Motor neuron (in vitro differentiated cells): ENCODE measurements at regions not wholly inside any gene's neighbourhood (a gene's known extent, or its start where the extent isn't known, plus 50 kb on each side); places are given as distances from the start of the nearest gene placed in this dataset.
"Not testable (repeated sequence)": the region's sequence is repeated elsewhere in the genome, so short reads cannot be mapped to it uniquely, and the experiment has no call there.

ENCODE experiments used
- ATAC-seq, 8 experiments: fragments of 200-7000 bp; cut with Tn5 transposase; replicated peaks in 6 of 8; 2 replicates each; pipeline ENCODE4 v1.8.0; 2021; ENCODE audit warnings: mild to moderate bottlenecking in 8 of 8, moderate library complexity in 8 of 8
- H3K27ac ChIP-seq, 2 donors: fragments of 250-450 bp; sonication (Bioruptor Pico); 2 replicates each; pipeline ENCODE4 v1.9.0; 2021; ENCODE audit warnings: antibody characterized with exemption in 2 of 2, mild to moderate bottlenecking in 2 of 2, moderate library complexity in 1 of 2
- H3K4me1 ChIP-seq, 2 donors: fragments of 250-450 bp; sonication (Bioruptor Pico); replicated peaks in 1 of 2; 2 replicates each; pipeline ENCODE4 v1.6.1; 2021; ENCODE audit warnings: antibody characterized with exemption in 2 of 2, mild to moderate bottlenecking in 2 of 2, moderate library complexity in 1 of 2
- H3K4me3 ChIP-seq, 5 donors: fragments of 250-450 bp; sonication (Bioruptor Pico); 2 replicates each; pipeline ENCODE4 v1.9.0; 2021; ENCODE audit warnings: antibody characterized with exemption in 5 of 5, mild to moderate bottlenecking in 5 of 5, moderate library complexity in 4 of 5
- WGBS, 10 experiments: fragments of 450-650 bp; shearing (Covaris generic); methylation state at CpG; one replicate each; pipeline ENCODE4 v1.0.0; 2022; 5-methylcytosine and 5-hydroxymethylcytosine counted together
- in situ Hi-C, 9 experiments: fragments of 400-800 bp; cut with MboI; loops; one replicate each; pipeline ENCODE4 v1.15.0; 2021; ENCODE audit warnings: low sequenced_read_pairs in 9 of 9, low pct_unique_long_range_greater_than_20kb in 2 of 9; ENCODE audit not compliant: unreplicated experiment in 9 of 9

- in situ Hi-C loops, result no loop called here
- Histone ChIP-seq H3K4me1 (peaks cover 14 to 15% of the 10 kb centered on the region in 2 donors), H3K27ac (no peak overlapping the region)
These were observed 151.2 kb upstream of the DST start for GRCh38 chr6:56793938-56794337.

GRCh38 chr6:56790414-56790813 lies 147.7 kb upstream of the DST start:
- no peak overlapping the region for H3K4me3 ChIP-seq
- H3K4me1 ChIP-seq, result peaks cover 0 to 3% of the 10 kb centered on the region in 2 donors
- no peak overlapping the region for H3K27ac ChIP-seq
- no peak for ATAC-seq
- in situ Hi-C loops, result no loop called here

More at GRCh38 chr6:56793938-56794337, 151.2 kb upstream of the DST start:
- 79 to 96% (median 94%) methylated on average over 2 of the region's 2 CpGs; no CpG with 5 or more reads in 5 of the 10 experiments for whole genome bisulfite sequencing, 10 experiments
- no peak overlapping the region for H3K4me3 ChIP-seq
- ATAC-seq, result no peak

- 68 to 100% (median 93%) methylated on average over 1 to 2 of the region's 2 CpGs for WGBS, 10 experiments
These were observed 147.2 kb upstream of the DST start for GRCh38 chr6:56789879-56790278.

GRCh38 chr6:56789342-56789741 lies 146.7 kb upstream of the DST start:
- in situ Hi-C loops, result no loop called here
- H3K4me1 ChIP-seq, result peaks cover 0 to 3% of the 10 kb centered on the region in 2 donors

More at GRCh38 chr6:56789879-56790278, 147.2 kb upstream of the DST start:
- ATAC-seq, result no peak
- H3K27ac ChIP-seq, result no peak overlapping the region
- H3K4me1 ChIP-seq, result peaks cover 0 to 3% of the 10 kb centered on the region in 2 donors
- H3K4me3 ChIP-seq, result no peak overlapping the region
- in situ Hi-C loops, result no loop called here

GRCh38 chr6:56787209-56787608 lies 144.5 kb upstream of the DST start:
- in situ Hi-C loops, result no loop called here
- 86 to 100% (median 100%) methylated on average over 1 of the region's 1 CpG; no CpG with 5 or more reads in 3 of the 10 experiments for WGBS, 10 experiments
- peaks cover 0 to 3% of the 10 kb centered on the region in 2 donors for H3K4me1 ChIP-seq
- ATAC-seq, result no peak
- H3K27ac ChIP-seq, result no peak overlapping the region
- H3K4me3 ChIP-seq, result no peak overlapping the region

More at GRCh38 chr6:56789342-56789741, 146.7 kb upstream of the DST start:
- WGBS, 10 experiments, result 80 to 100% (median 91%) methylated on average over 1 of the region's 1 CpG; no CpG with 5 or more reads in 1 of the 10 experiments
- ATAC-seq, result no peak
- Histone ChIP-seq H3K4me3 (no peak overlapping the region), H3K27ac (no peak overlapping the region)

- in situ Hi-C loops, result no loop called here
- peaks cover 0 to 3% of the 10 kb centered on the region in 2 donors for H3K4me1 ChIP-seq
- 83 to 100% (median 100%) methylated on average over 1 of the region's 1 CpG; no CpG with 5 or more reads in 3 of the 10 experiments for WGBS, 10 experiments
- no peak overlapping the region for H3K27ac ChIP-seq
- no peak for ATAC-seq
- H3K4me3 ChIP-seq, result no peak overlapping the region
These were observed 143.6 kb upstream of the DST start for GRCh38 chr6:56786256-56786655.

- in situ Hi-C loops, H3K4me1 ChIP-seq, H3K4me3 ChIP-seq, ATAC-seq, H3K27ac ChIP-seq: not testable (repeated sequence)
- WGBS, 10 experiments, result 60 to 100% (median 80%) methylated on average over 1 to 10 of the region's 19 CpGs; no CpG with 5 or more reads in 3 of the 10 experiments
These were observed 142.8 kb upstream of the DST start for GRCh38 chr6:56785536-56785935.

GRCh38 chr6:56780109-56780508 lies 137.4 kb upstream of the DST start:
- H3K27ac ChIP-seq, H3K4me1 ChIP-seq, ATAC-seq, in situ Hi-C loops, H3K4me3 ChIP-seq: not testable (repeated sequence)
- WGBS, 10 experiments, result 100% methylated on average over 1 of the region's 2 CpGs; no CpG with 5 or more reads in 9 of the 10 experiments

GRCh38 chr6:56778503-56778902 lies 135.8 kb upstream of the DST start:
- ATAC-seq, in situ Hi-C loops, H3K4me3 ChIP-seq, H3K4me1 ChIP-seq, H3K27ac ChIP-seq: not testable (repeated sequence)
- WGBS, 10 experiments, result 86% methylated on average over 1 of the region's 2 CpGs; no CpG with 5 or more reads in 9 of the 10 experiments

GRCh38 chr6:56775498-56776166 lies 132.9 kb upstream of the DST start:
- WGBS, 10 experiments, result 60 to 100% (median 78%) methylated on average over 1 to 4 of the region's 4 CpGs
- Histone ChIP-seq H3K4me1 (no peaks in the 10 kb centered on the region), H3K4me3 (no peak overlapping the region), H3K27ac (no peak overlapping the region)
- no peak for ATAC-seq
- in situ Hi-C loops, result no loop called here

- 20 to 100% (median 80%) methylated on average over 1 of the region's 1 CpG; no CpG with 5 or more reads in 4 of the 10 experiments for WGBS, 10 experiments
These were observed 130.1 kb upstream of the DST start for GRCh38 chr6:56772737-56773184.

GRCh38 chr6:56771929-56772607 lies 129.4 kb upstream of the DST start:
- Histone ChIP-seq H3K4me3 (no peak overlapping the region), H3K4me1 (no peaks in the 10 kb centered on the region), H3K27ac (no peak overlapping the region)
- ATAC-seq, result peak in 1 of 8 experiments; percentile 24
- 33 to 100% (median 79%) methylated on average over 4 to 7 of the region's 7 CpGs for WGBS, 10 experiments
- in situ Hi-C loops, result no loop called here

More at GRCh38 chr6:56772737-56773184, 130.1 kb upstream of the DST start:
- in situ Hi-C loops, result no loop called here
- peak in 4 of 8 experiments; percentile 66 to 84 (median 76) for ATAC-seq
- Histone ChIP-seq H3K4me1 (no peaks in the 10 kb centered on the region), H3K27ac (no peak overlapping the region), H3K4me3 (no peak overlapping the region)

- in situ Hi-C loops, result no loop called here
- H3K4me1 ChIP-seq, result peaks cover 0 to 4% of the 10 kb centered on the region in 2 donors
- H3K27ac ChIP-seq, result no peak overlapping the region
- no peak for ATAC-seq
- H3K4me3 ChIP-seq, result no peak overlapping the region
These were observed 128.5 kb upstream of the DST start for GRCh38 chr6:56771189-56771588.
